22Rv1 (cell line): ENCODE measurements at regions not wholly inside any gene's neighbourhood (a gene's known extent, or its start where the extent isn't known, plus 50 kb on each side); places are given as distances from the start of the nearest gene placed in this dataset.

Experiments
- H3K27ac ChIP-seq: fragments of 450-650 bp; 2 replicates; pipeline ENCODE4 v1.5.1; 2017
- CTCF ChIP-seq: fragments of 450-650 bp; IDR thresholded peaks from 2 replicates; pipeline ENCODE4 v1.5.1; 2017; ENCODE audit warnings: mild to moderate bottlenecking
- ZFX ChIP-seq: fragments of 450-650 bp; IDR thresholded peaks from 2 replicates; pipeline ENCODE4 v1.6.1; 2017; ENCODE audit warnings: antibody characterized with exemption, borderline replicate concordance

GRCh38 chr9:107409581-107410389, 79.8 kb downstream of the KLF4 start:
- no peak for TF ChIP-seq CTCF
- no peak for TF ChIP-seq ZFX
- no peak overlapping the region for H3K27ac ChIP-seq

GRCh38 chr9:107407675-107408074, 81.9 kb downstream of the KLF4 start:
- no peak overlapping the region for H3K27ac ChIP-seq
- TF ChIP-seq CTCF (no peak), ZFX (no peak)

- no peak for TF ChIP-seq CTCF
- no peak for TF ChIP-seq ZFX
- H3K27ac ChIP-seq, result no peak overlapping the region
These were observed 84.1 kb downstream of the KLF4 start for GRCh38 chr9:107405511-107405910.

GRCh38 chr9:107404736-107405135, 84.8 kb downstream of the KLF4 start:
- TF ChIP-seq CTCF (no peak), ZFX (no peak)
- H3K27ac ChIP-seq, result no peak overlapping the region

GRCh38 chr9:107404161-107404560, 85.4 kb downstream of the KLF4 start:
- no peak overlapping the region for H3K27ac ChIP-seq
- TF ChIP-seq CTCF, result no peak
- no peak for TF ChIP-seq ZFX

GRCh38 chr9:107397076-107398044, 92.2 kb downstream of the KLF4 start:
- H3K27ac ChIP-seq, result no peak overlapping the region
- no peak for TF ChIP-seq ZFX
- TF ChIP-seq CTCF, result no peak

GRCh38 chr9:107394264-107394663, 95.3 kb downstream of the KLF4 start:
- TF ChIP-seq ZFX (no peak), CTCF (no peak)
- no peak overlapping the region for H3K27ac ChIP-seq
